ENCODE measurements at regions not wholly inside any gene's neighbourhood (a gene's known extent, or its start where the extent isn't known, plus 50 kb on each side); places are given as distances from the start of the nearest gene placed in this dataset.

DNA sequence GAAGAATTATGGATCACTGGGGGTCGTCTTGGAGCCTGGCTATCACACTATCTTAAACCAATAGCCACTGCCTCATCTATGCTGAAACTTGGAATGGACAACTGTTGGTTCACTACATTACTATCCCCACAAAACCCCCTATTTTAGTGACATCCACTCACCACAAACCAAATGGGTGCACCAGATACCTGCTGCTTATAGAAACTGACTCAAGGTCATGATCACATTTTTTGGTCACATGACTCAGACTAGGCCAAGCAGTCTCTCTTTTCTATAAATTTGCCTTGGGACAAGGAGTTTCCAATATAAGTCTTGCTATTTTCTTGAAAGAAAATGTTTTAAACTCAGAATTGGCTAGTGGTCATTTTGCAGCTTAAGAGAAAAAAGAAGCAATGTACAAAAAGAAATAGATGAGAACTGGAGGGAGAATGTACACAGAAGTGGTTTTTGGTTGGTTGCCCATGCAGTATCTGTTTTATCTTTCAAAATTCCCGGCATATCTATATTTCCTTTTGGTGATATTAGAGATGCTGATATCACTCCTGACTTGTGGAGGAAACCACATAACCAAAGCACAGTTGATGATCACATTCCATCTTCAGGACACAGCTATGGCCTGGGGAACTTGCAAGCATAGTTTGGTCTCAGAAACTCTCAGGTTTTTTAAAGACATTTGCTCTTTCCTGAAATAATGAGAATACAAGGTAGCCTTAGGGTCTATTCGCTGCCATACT lies 85.2 kb upstream of the CACNA2D1 start:
- no peak overlapping the region for H3K27ac Mint-ChIP-seq
- no peaks in the 10 kb centered on the region for H3K36me3 Mint-ChIP-seq (ENCODE audit: low read depth)
- TF ChIP-seq, protein P1, sequence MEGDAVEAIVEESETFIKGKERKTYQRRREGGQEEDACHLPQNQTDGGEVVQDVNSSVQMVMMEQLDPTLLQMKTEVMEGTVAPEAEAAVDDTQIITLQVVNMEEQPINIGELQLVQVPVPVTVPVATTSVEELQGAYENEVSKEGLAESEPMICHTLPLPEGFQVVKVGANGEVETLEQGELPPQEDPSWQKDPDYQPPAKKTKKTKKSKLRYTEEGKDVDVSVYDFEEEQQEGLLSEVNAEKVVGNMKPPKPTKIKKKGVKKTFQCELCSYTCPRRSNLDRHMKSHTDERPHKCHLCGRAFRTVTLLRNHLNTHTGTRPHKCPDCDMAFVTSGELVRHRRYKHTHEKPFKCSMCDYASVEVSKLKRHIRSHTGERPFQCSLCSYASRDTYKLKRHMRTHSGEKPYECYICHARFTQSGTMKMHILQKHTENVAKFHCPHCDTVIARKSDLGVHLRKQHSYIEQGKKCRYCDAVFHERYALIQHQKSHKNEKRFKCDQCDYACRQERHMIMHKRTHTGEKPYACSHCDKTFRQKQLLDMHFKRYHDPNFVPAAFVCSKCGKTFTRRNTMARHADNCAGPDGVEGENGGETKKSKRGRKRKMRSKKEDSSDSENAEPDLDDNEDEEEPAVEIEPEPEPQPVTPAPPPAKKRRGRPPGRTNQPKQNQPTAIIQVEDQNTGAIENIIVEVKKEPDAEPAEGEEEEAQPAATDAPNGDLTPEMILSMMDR (IDR thresholded peaks at IDR 0.05), result no peak
- intact Hi-C loops (cut with micrococcal nuclease), result no loop called here
- no peaks in the 10 kb centered on the region for H3K4me1 Mint-ChIP-seq (ENCODE audit: low read depth)
- no peak for DNase-seq
- ChIA-PET POLR2A (no interaction called here), CTCF (no interaction called here)
- peaks cover 1% of the 10 kb centered on the region for H3K27me3 Mint-ChIP-seq
- H3K9me3 Mint-ChIP-seq, result peaks cover 1% of the 10 kb centered on the region
- ATAC-seq, result no peak
- H3K4me3 Mint-ChIP-seq, result no peak overlapping the region

GRCh38 chr7:82527851-82528250 lies 84.3 kb upstream of the CACNA2D1 start:
- DNase-seq, result no peak
- ChIA-PET CTCF (no interaction called here), POLR2A (no interaction called here)
- intact Hi-C loops (cut with micrococcal nuclease), result no loop called here
- TF ChIP-seq, protein P1 (IDR thresholded peaks at IDR 0.05), result no peak
- H3K27ac Mint-ChIP-seq, result no peak overlapping the region
- no peaks in the 10 kb centered on the region for H3K4me1 Mint-ChIP-seq (ENCODE audit: low read depth)
- no peaks in the 10 kb centered on the region for H3K36me3 Mint-ChIP-seq (ENCODE audit: low read depth)
- H3K9me3 Mint-ChIP-seq, result peaks cover 1% of the 10 kb centered on the region
- ATAC-seq, result no peak
- peaks cover 1% of the 10 kb centered on the region for H3K27me3 Mint-ChIP-seq
- H3K4me3 Mint-ChIP-seq, result no peak overlapping the region

DNA sequence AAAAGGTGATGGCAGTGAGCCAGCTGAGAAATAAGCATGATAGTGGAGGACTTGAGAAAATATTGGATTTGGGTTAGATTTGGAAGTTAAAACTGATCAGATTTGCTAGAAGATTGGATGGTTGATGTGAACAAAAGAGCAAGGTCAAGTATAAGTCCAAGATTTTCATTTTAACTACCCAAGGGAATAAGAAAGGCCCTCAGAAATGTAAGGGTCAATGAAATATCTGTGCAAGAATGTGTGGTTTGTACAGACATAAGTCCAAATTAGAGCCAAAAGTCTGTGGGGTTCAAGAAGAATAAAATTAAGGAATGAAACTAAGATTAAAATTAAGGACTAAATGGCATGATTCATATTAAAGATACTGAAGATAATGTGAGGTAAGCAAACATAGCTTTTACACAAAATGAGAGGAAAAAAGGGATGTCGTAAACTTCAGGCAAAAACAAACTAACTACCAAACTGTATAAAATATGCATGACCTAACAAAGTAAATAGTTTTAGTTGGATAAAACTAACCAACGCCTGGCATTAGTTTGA lies 78.4 kb upstream of the CACNA2D1 start:
- CTCF ChIA-PET, result no interaction called here
- H3K36me3 Mint-ChIP-seq (ENCODE audit: low read depth), result no peaks in the 10 kb centered on the region

DNA sequence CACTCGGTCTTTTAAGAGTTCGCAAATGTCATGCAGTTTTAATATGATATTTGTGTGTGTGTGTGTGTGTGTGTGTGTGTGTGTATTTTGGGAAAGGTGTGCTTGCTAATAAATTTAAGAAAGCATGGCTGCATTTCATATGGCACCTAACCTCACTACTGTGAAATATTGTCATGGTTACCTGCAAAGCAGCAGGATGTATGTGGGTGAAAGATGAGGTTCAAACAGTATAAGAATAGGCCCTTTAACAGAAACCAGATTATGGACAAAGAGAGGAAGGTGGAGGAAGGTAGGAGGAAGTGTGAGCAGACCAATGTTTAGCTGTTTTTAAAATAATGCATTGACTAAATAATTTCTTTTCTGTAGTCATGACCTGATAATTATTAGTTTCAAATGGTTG lies 73.5 kb upstream of the CACNA2D1 start:
- no peaks in the 10 kb centered on the region for H3K9me3 Mint-ChIP-seq
- no peak overlapping the region for H3K27ac Mint-ChIP-seq
- no peak for ATAC-seq
- DNase-seq, result no peak
- H3K4me1 Mint-ChIP-seq (ENCODE audit: low read depth), result no peaks in the 10 kb centered on the region
- peaks cover 3% of the 10 kb centered on the region for H3K27me3 Mint-ChIP-seq
- TF ChIP-seq, protein P1 (IDR thresholded peaks at IDR 0.05), result no peak
- intact Hi-C loops (cut with micrococcal nuclease), result no loop called here
- H3K4me3 Mint-ChIP-seq, result no peak overlapping the region
- ChIA-PET CTCF (no interaction called here), POLR2A (no interaction called here)
- no peaks in the 10 kb centered on the region for H3K36me3 Mint-ChIP-seq (ENCODE audit: low read depth)

More for the DNA sequence above, 78.4 kb upstream of the CACNA2D1 start:
- Mint-ChIP-seq H3K4me1 (ENCODE audit: low read depth) (no peaks in the 10 kb centered on the region), H3K27me3 (no peaks in the 10 kb centered on the region), H3K9me3 (no peaks in the 10 kb centered on the region), H3K27ac (no peak overlapping the region), H3K4me3 (no peak overlapping the region)
- POLR2A ChIA-PET, result no interaction called here
- no peak for DNase-seq
- ATAC-seq, result no peak
- TF ChIP-seq, protein P1 (IDR thresholded peaks at IDR 0.05), result no peak
- intact Hi-C loops (cut with micrococcal nuclease), result no loop called here

- Mint-ChIP-seq H3K4me3 (no peak overlapping the region), H3K4me1 (ENCODE audit: low read depth) (no peaks in the 10 kb centered on the region), H3K27me3 (peaks cover 10% of the 10 kb centered on the region), H3K9me3 (peaks cover 1% of the 10 kb centered on the region), H3K27ac (no peak overlapping the region), H3K36me3 (ENCODE audit: low read depth) (no peaks in the 10 kb centered on the region)
- intact Hi-C loops (cut with micrococcal nuclease), result no loop called here
- CTCF ChIA-PET, result no interaction called here
- TF ChIP-seq, protein P1 (IDR thresholded peaks at IDR 0.05), result no peak
- DNase-seq (no peak), ATAC-seq (no peak)
- POLR2A ChIA-PET, result no interaction called here
Measured at GRCh38 chr7:82511542-82511941, 68.0 kb upstream of the CACNA2D1 start.
